ENCODE measurements at regions not wholly inside any gene's neighbourhood (a gene's known extent, or its start where the extent isn't known, plus 50 kb on each side); places are given as distances from the start of the nearest gene placed in this dataset.

DNA sequence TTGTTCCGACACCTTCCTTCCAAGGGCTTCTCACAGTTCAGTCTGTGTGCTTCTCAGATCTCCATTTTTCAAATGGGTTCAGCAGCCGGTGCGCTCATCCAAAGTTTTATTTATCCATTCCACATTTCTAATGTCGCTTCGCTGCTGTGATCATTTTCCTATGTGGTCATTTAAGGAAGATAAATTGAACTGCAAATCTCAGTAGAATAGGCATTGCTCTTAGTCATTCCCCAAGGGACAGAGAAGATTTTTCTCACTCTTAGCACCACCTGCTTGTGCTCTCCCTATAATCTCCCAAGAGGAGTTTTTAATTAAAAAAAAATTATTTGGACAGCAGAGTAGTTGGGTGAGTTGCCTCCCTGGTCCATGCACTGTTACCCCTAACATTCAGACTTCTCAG lies 278.9 kb upstream of the GATB start:
- DNase-seq (ENCODE audit: low read depth in 4 of 4, low spot score in 3 of 4): no peak

DNA sequence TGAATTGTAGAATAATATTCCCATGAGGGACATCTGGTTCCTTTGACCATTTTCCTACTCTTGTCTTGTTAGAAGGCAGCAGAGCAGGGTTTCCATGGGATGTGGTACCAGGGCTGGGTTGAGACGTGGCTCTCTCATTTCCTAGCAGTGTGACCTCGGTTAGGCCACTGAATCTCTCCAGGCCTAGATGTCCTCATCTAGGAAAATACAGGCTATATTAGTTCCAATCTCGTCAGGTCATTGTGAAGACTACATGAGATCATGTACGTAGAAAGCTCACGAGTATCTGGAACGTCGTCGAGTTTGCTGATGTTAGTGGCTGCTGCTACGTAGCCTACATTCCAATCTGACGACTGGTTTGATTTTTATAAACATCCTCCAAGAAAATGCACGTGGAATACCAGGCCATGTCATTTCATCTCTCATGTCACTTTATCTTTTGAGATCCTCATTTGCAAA lies 278.2 kb upstream of the GATB start:
- no peak for DNase-seq (ENCODE audit: low read depth in 4 of 4, low spot score in 3 of 4)

- DNase-seq (ENCODE audit: low read depth in 4 of 4, low spot score in 3 of 4): no peak
Measured at GRCh38 chr4:152038238-152038637, 277.4 kb upstream of the GATB start.

DNA sequence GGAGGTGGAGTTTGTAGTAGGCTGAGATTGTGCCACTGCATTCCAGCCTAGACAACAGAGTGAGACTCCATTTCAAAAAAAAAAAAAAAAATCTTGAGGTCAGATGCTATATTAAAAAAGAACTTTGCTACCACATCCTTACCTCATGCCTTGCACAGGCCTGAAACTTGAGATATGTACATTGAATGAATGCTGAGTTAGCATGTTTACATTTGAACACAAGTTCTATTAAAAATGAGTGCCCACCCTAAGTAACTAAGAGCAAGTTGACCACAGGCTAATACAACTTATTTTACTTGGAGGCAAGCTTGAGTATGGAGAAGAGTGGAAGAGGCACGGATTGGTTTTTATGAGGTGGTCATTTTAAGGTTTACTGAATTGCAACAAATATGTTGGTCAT lies 276.6 kb upstream of the GATB start:
- DNase-seq (ENCODE audit: low read depth in 4 of 4, low spot score in 3 of 4): no peak

- no peak for DNase-seq (ENCODE audit: low read depth in 4 of 4, low spot score in 3 of 4)
Measured at GRCh38 chr4:152033621-152034020, 272.8 kb upstream of the GATB start.

DNA sequence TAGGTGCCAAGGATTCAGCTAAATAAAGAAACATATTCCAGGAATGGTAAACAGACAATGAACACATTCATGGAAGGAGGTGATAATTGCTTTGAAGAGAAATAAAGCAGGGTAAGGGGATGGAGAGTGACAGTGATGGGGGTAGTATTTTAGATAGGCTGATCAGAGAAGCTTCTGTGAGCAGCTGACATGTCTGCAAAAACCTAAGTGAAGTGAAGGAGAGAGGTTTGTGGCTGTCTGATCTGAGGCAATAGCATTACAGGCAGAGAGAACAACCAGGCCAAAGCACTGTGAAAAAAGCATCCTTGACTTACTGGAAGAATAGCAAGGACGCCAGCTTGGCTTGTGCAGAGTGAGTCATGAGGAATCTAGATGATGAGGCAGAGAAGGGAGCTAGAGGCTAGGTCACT lies 271.9 kb upstream of the GATB start:
- no peak for DNase-seq (ENCODE audit: low read depth in 4 of 4, low spot score in 3 of 4)

DNA sequence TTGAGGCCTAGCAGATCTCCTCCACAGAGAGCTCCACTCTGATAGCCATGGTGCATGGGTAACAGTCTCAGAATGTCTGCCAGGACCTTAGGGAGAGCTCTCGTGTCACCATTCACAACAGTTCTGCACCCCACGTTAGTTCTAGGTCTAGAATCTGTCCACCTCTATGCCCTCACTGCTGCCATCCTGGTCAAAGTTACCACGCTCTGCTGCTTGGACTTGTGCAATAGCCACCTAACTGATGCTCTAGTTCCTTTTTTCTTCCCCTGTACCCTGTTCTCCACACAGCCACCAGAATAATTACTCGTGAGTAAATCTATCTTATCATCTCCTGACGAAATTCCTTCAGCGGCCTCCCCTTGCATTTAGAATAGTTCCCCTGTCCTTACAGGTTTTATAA lies 268.8 kb upstream of the GATB start:
- DNase-seq (ENCODE audit: low read depth in 4 of 4, low spot score in 3 of 4): no peak

DNA sequence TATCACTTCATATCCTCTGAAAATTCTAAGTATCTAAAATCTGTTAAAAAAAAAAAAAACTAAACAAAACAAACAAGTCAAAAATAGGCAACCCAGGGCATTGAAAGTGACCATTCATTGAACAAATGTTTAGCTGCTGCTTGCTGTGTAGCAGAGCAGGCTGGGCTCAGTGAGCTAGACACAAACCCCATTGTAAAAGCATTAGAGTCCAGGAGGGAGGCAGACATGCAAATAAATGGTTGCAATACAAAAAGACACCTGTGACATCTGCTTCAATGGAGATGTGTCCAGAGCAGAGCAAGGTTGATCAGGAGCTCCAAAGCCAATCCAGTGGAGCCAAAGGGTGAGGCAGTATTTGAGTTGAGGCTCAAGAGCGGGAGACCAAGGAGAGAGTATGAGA lies 267.3 kb upstream of the GATB start:
- DNase-seq (ENCODE audit: low read depth in 4 of 4, low spot score in 3 of 4): no peak

- DNase-seq (ENCODE audit: low read depth in 4 of 4, low spot score in 3 of 4): no peak
Measured at GRCh38 chr4:152024881-152025280, 264.1 kb upstream of the GATB start.

DNA sequence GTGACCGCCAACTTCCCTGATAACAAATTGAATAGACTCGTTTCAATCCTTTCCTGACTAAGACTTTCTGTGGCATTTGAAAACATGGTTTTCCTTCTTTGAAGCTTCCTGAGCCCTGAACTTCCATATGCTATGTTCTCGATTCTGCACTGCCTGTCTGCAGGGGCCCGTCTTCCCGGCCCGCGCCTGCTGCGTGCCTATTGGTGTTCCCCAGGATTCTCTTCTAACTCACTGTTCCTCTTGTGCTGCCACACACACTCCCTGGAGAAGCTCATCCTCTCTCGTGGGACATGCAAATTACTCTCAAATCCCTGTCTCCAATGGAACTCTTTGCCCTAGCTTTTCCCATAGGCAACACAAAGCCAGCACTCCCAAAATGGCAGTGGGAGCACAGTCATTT lies 262.9 kb upstream of the GATB start:
- no peak for DNase-seq (ENCODE audit: low read depth in 4 of 4, low spot score in 3 of 4)

- no peak for DNase-seq (ENCODE audit: low read depth in 4 of 4, low spot score in 3 of 4)
Measured at GRCh38 chr4:152022543-152022942, 261.7 kb upstream of the GATB start.

DNA sequence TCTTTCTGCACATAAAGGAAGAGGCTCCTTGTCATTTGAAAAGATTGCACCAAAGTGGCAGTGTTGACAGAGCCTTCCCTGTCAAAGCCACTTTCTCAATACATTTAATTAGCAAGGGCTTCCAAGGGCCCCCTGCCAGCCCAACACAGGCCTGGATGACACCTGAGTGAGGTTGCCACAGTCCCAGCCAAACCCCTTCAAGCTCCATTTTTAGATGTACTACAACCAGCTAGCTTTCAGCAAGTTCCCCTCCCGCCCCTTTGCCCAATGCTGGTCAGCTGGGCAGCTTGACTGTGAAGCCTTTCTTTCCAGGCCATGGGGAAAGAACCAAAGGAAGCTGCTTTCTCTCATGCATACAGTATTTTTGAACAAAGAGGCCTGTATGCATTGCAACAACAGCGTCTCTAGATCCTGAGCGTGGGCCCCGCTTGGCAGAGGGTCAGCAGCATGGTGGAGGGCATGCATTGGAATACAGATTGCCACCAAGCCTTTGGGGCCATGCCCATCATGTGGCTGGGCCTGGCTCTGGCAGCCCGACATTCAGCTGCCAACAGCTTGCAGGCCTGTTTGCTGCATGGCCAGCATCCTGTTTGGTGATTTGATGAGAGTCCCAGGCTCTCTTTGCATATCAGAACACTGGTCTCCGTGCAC lies 261.1 kb upstream of the GATB start:
- DNase-seq (ENCODE audit: low read depth in 4 of 4, low spot score in 3 of 4): no peak

- no peak for DNase-seq (ENCODE audit: low read depth in 4 of 4, low spot score in 3 of 4)
Measured at GRCh38 chr4:152020073-152020472, 259.3 kb upstream of the GATB start.

DNA sequence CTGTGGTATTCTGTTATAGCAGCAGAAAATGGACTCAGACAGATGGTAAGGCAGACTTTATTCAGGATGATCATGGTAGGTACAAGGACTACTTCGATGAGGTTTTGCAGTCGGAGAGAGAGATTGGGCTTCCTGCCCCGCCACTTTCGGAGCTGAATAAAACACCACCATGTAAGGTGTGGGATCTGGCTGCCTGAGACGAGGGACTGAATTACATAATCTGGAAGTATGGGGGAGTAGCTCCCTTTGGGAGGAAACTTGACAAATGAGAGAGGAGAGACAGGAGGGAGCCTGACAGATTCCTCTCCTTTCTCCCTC lies 255.5 kb upstream of the GATB start:
- DNase-seq (ENCODE audit: low read depth in 4 of 4, low spot score in 3 of 4): no peak

- no peak for DNase-seq (ENCODE audit: low read depth in 4 of 4, low spot score in 3 of 4)
Measured at GRCh38 chr4:152015597-152016302, 254.9 kb upstream of the GATB start.

DNA sequence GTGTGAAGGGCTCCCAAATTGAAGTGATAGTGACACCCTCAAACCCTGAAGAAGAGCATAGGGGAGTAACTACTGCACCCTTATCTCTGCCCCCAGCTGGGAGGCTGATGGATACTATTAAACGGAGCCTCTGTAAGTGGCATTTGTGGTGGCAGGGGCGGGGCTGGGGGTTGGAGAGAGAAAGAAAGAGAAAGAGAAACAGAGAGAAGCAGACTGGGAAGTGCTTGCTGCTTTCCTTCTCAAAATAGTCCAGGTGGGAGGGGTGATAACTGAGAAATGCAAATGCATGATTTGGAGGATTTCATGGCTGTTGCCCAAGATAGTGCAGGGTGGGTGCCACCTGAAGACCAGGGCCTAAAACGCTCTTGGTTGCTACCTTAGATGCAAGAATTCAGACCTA lies 253.5 kb upstream of the GATB start:
- DNase-seq (ENCODE audit: low read depth in 4 of 4, low spot score in 3 of 4): no peak

GRCh38 chr4:152011469-152011868 lies 250.7 kb upstream of the GATB start:
- no peak for DNase-seq (ENCODE audit: low read depth in 4 of 4, low spot score in 3 of 4)

GRCh38 chr4:152010710-152011079 lies 249.9 kb upstream of the GATB start:
- DNase-seq (ENCODE audit: low read depth in 4 of 4, low spot score in 3 of 4): no peak

DNA sequence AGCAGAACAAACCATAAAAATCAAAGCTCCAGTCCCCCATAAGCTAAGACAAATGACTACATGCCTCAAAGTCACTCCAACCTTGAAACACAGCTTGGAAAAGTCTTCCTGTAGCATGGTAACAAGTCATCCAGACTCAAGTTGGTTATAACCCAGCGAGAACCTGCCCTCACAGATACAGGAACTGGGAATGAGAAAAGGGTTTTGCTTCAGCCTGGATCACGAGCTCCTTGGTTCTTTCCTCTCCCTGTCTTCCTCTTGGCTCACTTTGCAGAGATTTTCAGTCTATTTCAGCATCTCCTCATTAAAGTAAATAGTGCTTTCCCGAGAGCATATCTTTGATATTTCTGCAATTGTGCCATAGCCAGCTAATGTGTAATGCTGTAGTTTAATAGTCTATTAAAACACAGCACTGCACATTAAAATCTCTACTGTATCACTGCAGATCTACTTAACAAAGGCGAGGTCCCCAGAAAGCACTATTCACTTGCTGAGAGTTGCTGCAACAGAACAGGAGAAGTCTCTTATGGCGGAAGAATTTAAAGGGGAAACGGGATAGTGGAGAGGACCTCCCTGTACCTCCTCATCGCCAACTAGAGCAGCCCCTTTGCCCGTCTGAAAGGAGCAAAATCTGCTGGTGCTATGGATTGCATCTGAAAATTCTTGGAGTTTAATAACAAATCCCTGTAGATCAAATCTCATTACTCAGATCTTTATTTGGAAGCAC lies 249.3 kb upstream of the GATB start:
- no peak for DNase-seq (ENCODE audit: low read depth in 4 of 4, low spot score in 3 of 4)

- DNase-seq (ENCODE audit: low read depth in 4 of 4, low spot score in 3 of 4): peak in 1 of 4 donors; percentile 19
Measured at GRCh38 chr4:152009031-152009670, 248.3 kb upstream of the GATB start.

DNA sequence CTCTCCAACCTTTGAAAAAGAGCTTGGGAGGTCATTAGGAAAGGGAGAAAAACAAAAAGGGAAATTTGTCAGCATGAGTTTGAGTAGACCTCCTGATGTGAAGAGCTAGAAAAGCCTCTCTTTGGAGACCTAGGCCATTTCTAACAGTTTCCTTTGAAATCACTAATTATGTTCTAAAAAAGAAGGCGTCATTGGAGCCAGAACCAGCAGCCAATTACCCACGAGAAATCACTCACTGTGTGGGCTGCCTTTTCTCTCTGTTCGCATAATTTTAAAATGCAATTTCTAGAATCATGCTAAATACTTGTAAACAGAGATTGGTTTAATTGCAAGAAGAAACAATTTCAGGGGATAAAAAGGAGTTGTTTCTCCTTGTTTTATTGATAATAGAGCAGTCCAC lies 246.3 kb upstream of the GATB start:
- DNase-seq (ENCODE audit: low read depth in 4 of 4, low spot score in 3 of 4): no peak

- no peak for DNase-seq (ENCODE audit: low read depth in 4 of 4, low spot score in 3 of 4)
Measured at GRCh38 chr4:152004801-152005200, 244.0 kb upstream of the GATB start.

All from left renal pelvis (tissue), 4 donors.